Endothelial cell of umbilical vein (primary cell): ENCODE measurements at regions not wholly inside any gene's neighbourhood (a gene's known extent, or its start where the extent isn't known, plus 50 kb on each side); places are given as distances from the start of the nearest gene placed in this dataset.

Source experiments
- BruUV-seq: library from RNA; stranded (reverse); fragments of 400-500 nt; replicated peaks from 2 replicates; lab custom pipeline; 2021; lab: Mats Ljungman, UMichigan
- CTCF ChIA-PET: fragments of 300-600, 350-600 bp; sonication (Branson Sonifier 250); formaldehyde crosslinking; loops from one replicate; lab custom pipeline; 2021; ENCODE audit warnings: antibody characterized with exemption, inconsistent platforms; lab: Charles Lee
- POLR2A ChIA-PET: fragments of 300-600, 350-600 bp; sonication (Branson Sonifier 250); formaldehyde crosslinking; loops from one replicate; lab custom pipeline; 2021; ENCODE audit warnings: antibody characterized with exemption, inconsistent platforms; lab: Charles Lee
- DNase-seq: peaks from one replicate; pipeline ENCODE4 v3.0.0-alpha.2; 2011; ENCODE audit warnings: low read depth, low spot score
- FAIRE-seq: peaks from 2 replicates; lab custom pipeline; 2011; peaks lifted over from hg19 to GRCh38; lab: Jason Lieb, UNC
- H2AFZ ChIP-seq: 2 replicates; pipeline ENCODE4 v1.6.0; 2012; ENCODE audit warnings: low read depth, low read length, control low read depth, inconsistent platforms
- H3K27ac ChIP-seq: 2 replicates; pipeline ENCODE4 v1.5.1; 2011; ENCODE audit warnings: low read depth, mild to moderate bottlenecking, control low read depth, low read length, moderate library complexity; ENCODE audit not compliant: insufficient read depth
- H3K27me3 ChIP-seq, 2 experiments: 2 replicates each; pipeline versions ENCODE4 v1.6.0 to v1.6.1; 2011; ENCODE audit warnings: low read length in 2 of 2, mixed read lengths in 1 of 2; ENCODE audit not compliant: control insufficient read depth in 2 of 2, insufficient read depth in 2 of 2
- H3K36me3 ChIP-seq, 2 experiments: 2 replicates in 1 of 2; 3 replicates in 1 of 2; pipeline ENCODE4 v1.5.1; 2011; ENCODE audit warnings: low read length in 2 of 2, mild to moderate bottlenecking in 1 of 2, moderate library complexity in 1 of 2; ENCODE audit not compliant: control insufficient read depth in 2 of 2, insufficient read depth in 2 of 2; ENCODE audit errors: extremely low read depth in 1 of 2
- H3K4me1 ChIP-seq: 3 replicates; pipeline ENCODE4 v1.5.1; 2011; ENCODE audit warnings: mild to moderate bottlenecking, low read length; ENCODE audit not compliant: control insufficient read depth, insufficient read depth; ENCODE audit errors: extremely low read depth
- H3K4me2 ChIP-seq: 2 replicates; pipeline ENCODE4 v1.6.1; 2011; ENCODE audit warnings: low read length, control low read depth, mixed read lengths; ENCODE audit not compliant: insufficient read depth
- H3K4me3 ChIP-seq, 3 experiments: fragments of 200-600 bp in 1 of 3; sonication (generic), shearing (Covaris generic) in 1 of 3; replicated peaks in 1 of 3; 2 replicates each; pipeline ENCODE4 v1.5.1; 2011 to 2016; ENCODE audit warnings: control low read depth in 3 of 3, low read length in 3 of 3, mild to moderate bottlenecking in 2 of 3, inconsistent platforms in 1 of 3, low read depth in 1 of 3, moderate library complexity in 1 of 3; ENCODE audit not compliant: insufficient read depth in 1 of 3
- H3K79me2 ChIP-seq: 2 replicates; pipeline ENCODE4 v1.6.0; 2012; ENCODE audit warnings: low read length, inconsistent platforms; ENCODE audit not compliant: control insufficient read depth, insufficient read depth
- H3K9ac ChIP-seq: replicated peaks from 2 replicates; pipeline ENCODE3; 2011; ENCODE audit warnings: low read length, control low read depth; ENCODE audit not compliant: insufficient read depth; ENCODE audit errors: extremely low read depth
- H3K9me1 ChIP-seq: replicated peaks from 3 replicates; pipeline ENCODE4 v1.6.0; 2011; ENCODE audit warnings: mild to moderate bottlenecking, low read length; ENCODE audit not compliant: control insufficient read depth, insufficient read depth; ENCODE audit errors: extremely low read depth
- H3K9me3 ChIP-seq: replicated peaks from 2 replicates; pipeline ENCODE4 v1.5.1; 2012; ENCODE audit warnings: low read length, inconsistent platforms; ENCODE audit not compliant: control insufficient read depth, insufficient read depth
- H4K20me1 ChIP-seq: replicated peaks from 2 replicates; pipeline ENCODE3; 2011; ENCODE audit warnings: mild to moderate bottlenecking, low read length; ENCODE audit not compliant: control insufficient read depth, insufficient read depth; ENCODE audit errors: extremely low read depth
- CTCF ChIP-seq, 2 donors: IDR thresholded peaks; 1 replicate in 1 of 2; 2 replicates in 1 of 2; pipeline ENCODE4 v1.5.1; 2011; ENCODE audit warnings: low read length in 2 of 2, mild to moderate bottlenecking in 2 of 2, moderate library complexity in 2 of 2, control low read depth in 1 of 2, inconsistent platforms in 1 of 2, low read depth in 1 of 2; ENCODE audit not compliant: insufficient read depth in 1 of 2; ENCODE audit errors: extremely low read depth in 1 of 2
- EZH2 ChIP-seq: IDR thresholded peaks from 2 replicates; pipeline ENCODE4 v1.6.1; 2012; ENCODE audit warnings: borderline replicate concordance, low read depth, mild to moderate bottlenecking, moderate library complexity, low read length, inconsistent platforms; ENCODE audit not compliant: severe bottlenecking
- FOS ChIP-seq: IDR thresholded peaks from 2 replicates; pipeline ENCODE4 v1.6.1; 2011; ENCODE audit warnings: mild to moderate bottlenecking, low read length, moderate library complexity, borderline replicate concordance; ENCODE audit not compliant: insufficient read depth
- GATA2 ChIP-seq: IDR thresholded peaks from 2 replicates; pipeline ENCODE4 v1.7.0; 2011; ENCODE audit warnings: low read depth, mild to moderate bottlenecking, moderate library complexity, mixed read lengths, low read length; ENCODE audit not compliant: insufficient read length, insufficient read depth
- JUN ChIP-seq: IDR thresholded peaks from 2 replicates; pipeline ENCODE4 v1.6.1; 2011; ENCODE audit warnings: borderline replicate concordance, low read depth; ENCODE audit not compliant: insufficient read length, insufficient read depth
- MYC ChIP-seq: IDR thresholded peaks from one replicate; pipeline ENCODE4 v1.6.1; 2011; ENCODE audit warnings: mild to moderate bottlenecking, low read depth, low read length
- POLR2A ChIP-seq: IDR thresholded peaks from 2 replicates; pipeline ENCODE4 v1.6.1; 2012; ENCODE audit warnings: low read depth, mild to moderate bottlenecking, control low read depth, low read length
- POLR2AphosphoS5 ChIP-seq: IDR thresholded peaks from 2 replicates; pipeline ENCODE4 v1.6.1; 2012; ENCODE audit warnings: low read depth, mild to moderate bottlenecking, control low read depth, low read length, moderate library complexity; ENCODE audit not compliant: insufficient read depth
- dilution Hi-C: fragments of 300-500 bp; cut with MboI; formaldehyde crosslinking; loops from one replicate; pipeline ENCODE4 v1.15.0; 2019; ENCODE audit warnings: low sequenced_read_pairs; ENCODE audit not compliant: extremely low pct_ligation_motif_present
- intact Hi-C: fragments of 100-400 bp; cut with micrococcal nuclease; formaldehyde crosslinking; loops from one replicate; pipeline ENCODE4 v1.10.0; 2022
- TF ChIP-seq, protein P1 (sequence below): IDR thresholded peaks from 2 replicates; pipeline ENCODE4 v1.6.1; 2011; ENCODE audit not compliant: insufficient read depth, insufficient read length

GRCh38 chr6:74912234-74912633 is 293.6 kb downstream of the COL12A1 start:
- CTCF ChIA-PET = interaction anchor here (0.9 kb wide), 1 partner anchor 24 kb away, joined by 3 read pairs; no protein-coding TSS in a partner anchor
- Histone ChIP-seq H3K9me1 (no peaks in the 10 kb centered on the region), H3K27ac (no peak overlapping the region), H3K79me2 (no peaks in the 10 kb centered on the region), H2AFZ (no peak overlapping the region), H3K4me3 (no peak overlapping the region), H3K4me2 (no peak overlapping the region), H3K36me3 (no peaks in the 10 kb centered on the region), H3K9me3 (no peaks in the 10 kb centered on the region), H4K20me1 (no peaks in the 10 kb centered on the region), H3K27me3 (no peaks in the 10 kb centered on the region), H3K4me1 (no peaks in the 10 kb centered on the region), H3K9ac (no peak overlapping the region)
- DNase-seq = no peak
- no TSS peak for BruUV-seq
- no peak for TF ChIP-seq POLR2AphosphoS5
- TF ChIP-seq CTCF (IDR thresholded peaks at IDR 0.05; ENCODE audit: extremely low read depth in 1 of 2, insufficient read depth in 1 of 2, low read depth in 1 of 2, low read length in 2 of 2) = no peak
- TF ChIP-seq FOS = no peak
- TF ChIP-seq, protein P1, sequence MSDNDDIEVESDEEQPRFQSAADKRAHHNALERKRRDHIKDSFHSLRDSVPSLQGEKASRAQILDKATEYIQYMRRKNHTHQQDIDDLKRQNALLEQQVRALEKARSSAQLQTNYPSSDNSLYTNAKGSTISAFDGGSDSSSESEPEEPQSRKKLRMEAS = no peak
- TF ChIP-seq EZH2 = no peak
- TF ChIP-seq MYC = no peak
- no peak for TF ChIP-seq POLR2A
- no peak for TF ChIP-seq GATA2
- TF ChIP-seq JUN = no peak
- peak; percentile 8 for FAIRE-seq
- dilution Hi-C loops (no loop called here), intact Hi-C loops (no loop called here)
- POLR2A ChIA-PET = no interaction called here
